Left lung (tissue), 4 donors: ENCODE measurements at regions not wholly inside any gene's neighbourhood (a gene's known extent, or its start where the extent isn't known, plus 50 kb on each side); places are given as distances from the start of the nearest gene placed in this dataset.

Source experiments
- ATAC-seq: fragments of 200-7000 bp; cut with Tn5 transposase; one replicate; pipeline ENCODE4 v1.9.1; 2020; ENCODE audit warnings: moderate library complexity
- DNase-seq, 4 donors: peaks; one replicate each; pipeline ENCODE4 v3.0.0-alpha.2; 2013 to 2020
- H3K27ac ChIP-seq, 2 donors: fragments of 200-600 bp; sonication (generic) in 1 of 2; one replicate each; pipeline versions ENCODE4 v1.5.0 to v1.8.0; 2020 to 2021
- H3K27me3 ChIP-seq, 2 donors: fragments of 200-600 bp; sonication (generic) in 1 of 2; one replicate each; pipeline versions ENCODE4 v1.5.0 to v1.8.0; 2020 to 2021
- H3K36me3 ChIP-seq, 2 donors: fragments of 200-600 bp; sonication (generic) in 1 of 2; one replicate each; pipeline versions ENCODE4 v1.5.0 to v1.8.0; 2020 to 2021
- H3K4me1 ChIP-seq, 2 donors: fragments of 200-600 bp; one replicate each; pipeline ENCODE4 v1.8.0; 2021
- H3K4me3 ChIP-seq, 2 donors: fragments of 200-600 bp; sonication (generic) in 1 of 2; one replicate each; pipeline versions ENCODE4 v1.5.0 to v1.8.0; 2020 to 2021; ENCODE audit warnings: mild to moderate bottlenecking in 1 of 2
- H3K9me3 ChIP-seq, 2 donors: fragments of 200-600 bp; sonication (generic) in 1 of 2; one replicate each; pipeline versions ENCODE4 v1.5.0 to v1.8.0; 2020 to 2021
- CTCF ChIP-seq, 2 donors: fragments of 200-600 bp; sonication (generic) in 1 of 2; IDR thresholded peaks; one replicate each; pipeline versions ENCODE4 v1.5.0 to v1.8.0; 2021; ENCODE audit warnings: antibody characterized with exemption in 2 of 2
- intact Hi-C, 2 donors: fragments of 100-400 bp; cut with DNase I; formaldehyde crosslinking; loops; one replicate each; pipeline versions ENCODE4 v1.11.2 to v1.14.2; 2022
- donor health status: DM: no; HTN: yes; CAD: no.
- donor health status: DM: no; HTN: no; CAD: no.

GRCh38 chr6:141472162-141472928, 660.4 kb upstream of the GJE1 start:
- H3K36me3 ChIP-seq: no peaks in the 10 kb centered on the region
- DNase-seq (no peak), ATAC-seq (no peak)
- H3K4me3 ChIP-seq: no peak overlapping the region
- intact Hi-C loops: no loop called here
- H3K27ac ChIP-seq: no peak overlapping the region
- H3K4me1 ChIP-seq: no peaks in the 10 kb centered on the region
- no peak for TF ChIP-seq CTCF (IDR thresholded peaks at IDR 0.05)
- H3K9me3 ChIP-seq: no peaks in the 10 kb centered on the region
- H3K27me3 ChIP-seq: no peaks in the 10 kb centered on the region

- H3K9me3 ChIP-seq: no peaks in the 10 kb centered on the region
- DNase-seq: no peak
- H3K27me3 ChIP-seq: no peaks in the 10 kb centered on the region
- no peaks in the 10 kb centered on the region for H3K36me3 ChIP-seq
- no peak overlapping the region for H3K4me3 ChIP-seq
- no peak for TF ChIP-seq CTCF (IDR thresholded peaks at IDR 0.05)
- no peaks in the 10 kb centered on the region for H3K4me1 ChIP-seq
- no peak for ATAC-seq
- intact Hi-C loops: no loop called here
- H3K27ac ChIP-seq: no peak overlapping the region
These were observed 661.9 kb upstream of the GJE1 start for GRCh38 chr6:141470810-141471209.

GRCh38 chr6:141467881-141468280, 664.8 kb upstream of the GJE1 start:
- Histone ChIP-seq H3K4me1 (no peaks in the 10 kb centered on the region), H3K27ac (no peak overlapping the region), H3K9me3 (no peaks in the 10 kb centered on the region), H3K36me3 (no peaks in the 10 kb centered on the region), H3K27me3 (no peaks in the 10 kb centered on the region), H3K4me3 (no peak overlapping the region)
- intact Hi-C loops: no loop called here
- ATAC-seq (no peak), DNase-seq (no peak)
- TF ChIP-seq CTCF (IDR thresholded peaks at IDR 0.05): no peak

GRCh38 chr6:141467041-141467440, 665.7 kb upstream of the GJE1 start:
- intact Hi-C loops: no loop called here
- H3K27ac ChIP-seq: no peak overlapping the region
- no peak overlapping the region for H3K4me3 ChIP-seq
- H3K27me3 ChIP-seq: no peaks in the 10 kb centered on the region
- DNase-seq (no peak), ATAC-seq (no peak)
- H3K9me3 ChIP-seq: no peaks in the 10 kb centered on the region
- TF ChIP-seq CTCF (IDR thresholded peaks at IDR 0.05): no peak
- H3K36me3 ChIP-seq: no peaks in the 10 kb centered on the region
- no peaks in the 10 kb centered on the region for H3K4me1 ChIP-seq

- Histone ChIP-seq H3K36me3 (no peaks in the 10 kb centered on the region), H3K27ac (no peak overlapping the region), H3K4me3 (no peak overlapping the region), H3K9me3 (no peaks in the 10 kb centered on the region), H3K4me1 (no peaks in the 10 kb centered on the region), H3K27me3 (no peaks in the 10 kb centered on the region)
- TF ChIP-seq CTCF (IDR thresholded peaks at IDR 0.05): no peak
- ATAC-seq (no peak), DNase-seq (no peak)
- intact Hi-C loops: no loop called here
These were observed 667.8 kb upstream of the GJE1 start for GRCh38 chr6:141464896-141465295.
